NB4 (cell line): ENCODE measurements at regions not wholly inside any gene's neighbourhood (a gene's known extent, or its start where the extent isn't known, plus 50 kb on each side); places are given as distances from the start of the nearest gene placed in this dataset.
A peak's percentile ranks its signal among the peaks of the same experiment; 100 is the strongest.

ENCODE experiments used
- DNase-seq: peaks from one replicate; pipeline ENCODE4 v3.0.0; 2010; ENCODE audit warnings: low read depth
- H3K4me3 ChIP-seq: one replicate; pipeline ENCODE4 v1.5.1; 2011; ENCODE audit warnings: mild to moderate bottlenecking, low read depth, low read length, moderate library complexity
- CTCF ChIP-seq: IDR thresholded peaks from one replicate; pipeline ENCODE4 v1.5.1; 2012; ENCODE audit warnings: low read depth, low read length
- MAX ChIP-seq: IDR thresholded peaks from 2 replicates; pipeline ENCODE4 v1.6.1; 2011; ENCODE audit warnings: low read depth, low read length
- MYC ChIP-seq: IDR thresholded peaks from 2 replicates; pipeline ENCODE4 v1.6.1; 2011; ENCODE audit warnings: low read depth, low read length
- POLR2A ChIP-seq: IDR thresholded peaks from 2 replicates; pipeline ENCODE4 v1.6.1; 2011; ENCODE audit warnings: mild to moderate bottlenecking; ENCODE audit not compliant: insufficient read length; ENCODE audit errors: extremely low read depth

- TF ChIP-seq MYC (no peak), POLR2A (no peak), CTCF (no peak), MAX (no peak)
Measured at GRCh38 chr11:10394229-10395101, 60.6 kb upstream of the AMPD3 start.

GRCh38 chr11:10395166-10395897, 59.7 kb upstream of the AMPD3 start:
- TF ChIP-seq CTCF, result no peak
- TF ChIP-seq MYC, result no peak
- no peak for TF ChIP-seq POLR2A
- no peak for TF ChIP-seq MAX
- no peak for DNase-seq
- H3K4me3 ChIP-seq, result no peak overlapping the region

More at GRCh38 chr11:10394229-10395101, 60.6 kb upstream of the AMPD3 start:
- H3K4me3 ChIP-seq, result no peak overlapping the region
- DNase-seq, result no peak

- no peak for TF ChIP-seq MYC
- no peak for TF ChIP-seq MAX
- TF ChIP-seq POLR2A, result no peak
- TF ChIP-seq CTCF, result no peak
- DNase-seq, result no peak
- no peak overlapping the region for H3K4me3 ChIP-seq
Measured at GRCh38 chr11:10396771-10397170, 58.3 kb upstream of the AMPD3 start.

GRCh38 chr11:10397226-10397987, 57.7 kb upstream of the AMPD3 start:
- TF ChIP-seq MAX, result no peak
- no peak for TF ChIP-seq MYC
- no peak for TF ChIP-seq CTCF
- no peak for TF ChIP-seq POLR2A
- no peak overlapping the region for H3K4me3 ChIP-seq
- DNase-seq, result no peak

- peak; percentile 67 for DNase-seq
Measured at GRCh38 chr11:10398525-10398924, 56.5 kb upstream of the AMPD3 start.

More at GRCh38 chr11:10398525-10398924, 56.5 kb upstream of the AMPD3 start:
- TF ChIP-seq MYC (peak; percentile 81), CTCF (no peak), MAX (peak; percentile 90)
- H3K4me3 ChIP-seq, result no peak overlapping the region
